GM21423 (cell line): ENCODE measurements at regions not wholly inside any gene's neighbourhood (a gene's known extent, or its start where the extent isn't known, plus 50 kb on each side); places are given as distances from the start of the nearest gene placed in this dataset.
"Not testable (repeated sequence)": the region's sequence is repeated elsewhere in the genome, so short reads cannot be mapped to it uniquely, and the experiment has no call there.

Experiments
- ATAC-seq: cut with Tn5 transposase; IDR thresholded peaks from one replicate; pipeline ENCODE4 v1.9.1; 2021; ENCODE audit warnings: mild to moderate bottlenecking, moderate library complexity; ENCODE audit not compliant: unreplicated experiment

DNA sequence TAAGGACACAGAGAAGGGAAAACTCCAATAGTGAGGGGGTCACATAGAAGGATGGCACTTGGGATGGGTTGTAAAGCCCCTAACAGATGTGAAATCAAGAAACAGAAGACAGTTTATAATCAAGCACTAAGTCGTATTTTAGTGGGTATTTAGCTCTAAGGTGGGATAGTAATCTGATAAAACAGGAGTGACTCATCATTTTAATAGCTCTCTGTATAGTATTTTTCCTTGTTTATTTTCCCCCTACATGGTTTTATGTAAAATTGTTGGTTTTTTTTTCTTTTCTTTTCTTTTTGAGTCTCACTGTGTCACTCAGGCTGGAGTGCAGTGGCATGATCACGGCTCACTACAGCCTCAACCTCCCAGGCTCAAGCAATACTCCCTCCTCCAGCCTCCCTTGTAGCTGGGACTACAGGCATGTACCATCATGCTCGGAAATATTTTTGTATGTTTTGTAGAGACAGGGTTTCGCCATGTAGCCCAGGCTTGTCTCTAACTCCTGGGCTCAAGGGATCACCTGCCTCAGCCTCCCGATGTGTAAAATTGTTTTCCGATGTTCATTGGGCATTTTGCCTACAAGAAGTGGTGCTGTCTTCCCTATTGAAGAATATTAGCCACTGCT is 142.6 kb upstream of the SERPINE2 start:
- ATAC-seq = no peak

GRCh38 chr2:224180810-224181209 is 141.7 kb upstream of the SERPINE2 start:
- no peak for ATAC-seq

DNA sequence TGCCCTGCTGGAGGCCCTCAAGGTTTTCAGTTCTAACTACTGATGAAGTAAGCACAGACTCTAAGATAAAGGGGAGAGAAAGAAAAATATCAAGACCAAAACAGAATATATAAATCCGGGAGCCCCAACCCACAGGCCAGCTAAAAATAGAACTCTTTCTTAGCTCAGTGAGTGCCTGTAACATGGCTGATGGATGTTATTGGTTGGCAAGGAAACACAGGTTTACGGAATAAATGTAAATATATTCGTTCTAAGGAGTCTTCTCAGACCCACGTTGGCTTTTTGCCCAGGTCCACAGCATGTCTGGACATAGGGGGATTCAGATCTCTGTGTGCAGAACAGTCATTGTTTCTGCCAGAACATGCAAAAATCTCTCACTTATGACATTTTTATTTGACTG is 139.0 kb upstream of the SERPINE2 start:
- ATAC-seq = no peak

- ATAC-seq = no peak
Measured at GRCh38 chr2:224175538-224175937, 136.5 kb upstream of the SERPINE2 start.

DNA sequence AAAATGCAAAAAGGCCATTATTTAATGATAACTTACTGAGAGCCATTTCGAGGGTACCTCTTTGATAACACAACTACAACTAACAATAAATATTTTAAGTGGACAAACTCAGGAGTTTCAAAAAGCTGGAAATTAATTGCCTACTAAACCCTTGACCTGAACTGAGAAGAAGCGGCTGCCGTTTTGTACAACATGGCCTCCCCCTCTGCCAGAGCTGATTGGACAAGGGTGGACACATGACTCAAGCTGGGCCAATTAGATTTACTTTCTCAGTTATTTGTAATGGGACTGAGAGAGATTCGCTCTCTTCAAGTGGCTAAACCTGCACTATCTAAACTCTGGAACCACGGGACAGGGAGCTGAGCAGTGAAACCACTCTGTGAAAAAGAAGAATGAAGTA is 135.9 kb upstream of the SERPINE2 start:
- ATAC-seq = no peak

DNA sequence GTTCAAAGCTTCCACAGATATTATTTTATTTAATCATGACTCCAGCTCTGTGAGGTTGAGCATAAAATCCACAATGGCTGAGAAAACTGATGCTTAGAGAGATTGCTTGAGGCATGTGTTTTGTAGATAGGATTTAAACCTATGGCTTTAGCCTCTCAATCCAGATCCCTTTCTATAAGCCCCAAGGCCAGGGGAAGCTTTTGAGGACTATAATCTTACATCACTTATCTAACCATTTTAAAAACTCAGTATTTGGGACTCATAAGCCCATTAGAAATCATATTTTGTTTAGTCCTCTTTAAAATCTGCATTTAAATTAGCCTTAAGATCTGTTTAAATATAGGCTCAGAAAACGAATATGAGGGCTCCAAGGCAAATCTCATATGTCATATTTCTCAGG is 135.4 kb upstream of the SERPINE2 start:
- ATAC-seq = no peak

DNA sequence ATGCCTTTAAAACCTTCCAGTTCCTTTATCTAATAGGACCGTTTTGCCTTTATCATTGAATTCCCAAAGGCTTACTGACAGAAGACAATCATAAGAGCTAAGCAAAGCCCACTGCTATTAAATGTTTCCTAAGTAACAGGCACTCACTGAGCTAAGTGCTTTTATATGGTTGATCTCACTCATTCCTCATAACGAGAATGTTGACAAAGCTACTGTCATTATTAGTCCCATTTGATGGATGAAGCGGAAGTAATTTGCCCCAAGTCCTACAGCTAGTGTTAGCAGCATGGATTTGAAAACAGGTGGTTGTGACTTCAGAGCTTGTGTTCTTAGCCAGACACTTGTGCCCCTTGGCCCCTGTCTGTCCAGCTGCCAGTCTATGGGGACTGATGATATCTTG is 134.8 kb upstream of the SERPINE2 start:
- no peak for ATAC-seq

GRCh38 chr2:224173210-224173609 is 134.1 kb upstream of the SERPINE2 start:
- no peak for ATAC-seq

DNA sequence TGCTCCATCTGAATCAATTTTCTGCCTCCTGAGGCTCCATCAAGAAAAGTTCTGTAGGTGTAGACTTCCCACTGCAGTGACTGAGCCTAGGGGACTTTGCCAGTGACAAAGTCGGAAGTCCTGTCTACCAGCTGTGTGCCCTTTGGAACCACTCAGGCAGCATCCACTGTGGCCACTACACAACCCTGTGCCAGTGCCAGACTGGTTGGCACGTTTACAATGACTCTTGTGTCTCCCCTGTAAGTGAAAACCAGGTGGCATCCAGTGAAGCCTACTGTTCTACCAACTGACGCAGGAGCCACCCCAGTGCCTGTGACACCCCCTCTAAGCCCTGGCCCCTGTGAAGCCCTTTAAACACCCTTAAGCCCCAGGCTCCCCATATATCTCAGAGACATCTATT is 132.1 kb upstream of the SERPINE2 start:
- no peak for ATAC-seq

GRCh38 chr2:224169847-224170246 is 130.8 kb upstream of the SERPINE2 start:
- ATAC-seq = no peak

DNA sequence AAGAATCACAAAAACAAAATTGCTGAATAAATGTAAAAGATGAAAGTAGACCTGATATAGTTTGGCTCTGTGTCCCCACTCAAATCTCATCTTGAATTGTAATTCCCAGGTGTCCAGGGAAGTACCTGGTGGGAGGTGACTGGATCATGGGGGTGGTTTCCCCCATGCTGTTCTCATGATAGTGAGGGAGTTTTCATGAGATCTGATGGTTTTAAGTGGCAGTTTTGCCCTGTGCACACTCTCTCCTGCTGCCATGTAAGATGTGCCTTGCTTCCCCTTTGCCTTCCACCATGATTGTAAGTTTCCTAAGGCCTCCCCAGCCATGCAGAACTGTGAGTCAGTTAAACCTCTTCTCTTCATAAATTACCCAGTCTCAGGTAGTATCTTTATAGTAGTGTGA is 128.7 kb upstream of the SERPINE2 start:
- ATAC-seq = not testable (repeated sequence)

- no peak for ATAC-seq
Measured at GRCh38 chr2:224166654-224167053, 127.6 kb upstream of the SERPINE2 start.

DNA sequence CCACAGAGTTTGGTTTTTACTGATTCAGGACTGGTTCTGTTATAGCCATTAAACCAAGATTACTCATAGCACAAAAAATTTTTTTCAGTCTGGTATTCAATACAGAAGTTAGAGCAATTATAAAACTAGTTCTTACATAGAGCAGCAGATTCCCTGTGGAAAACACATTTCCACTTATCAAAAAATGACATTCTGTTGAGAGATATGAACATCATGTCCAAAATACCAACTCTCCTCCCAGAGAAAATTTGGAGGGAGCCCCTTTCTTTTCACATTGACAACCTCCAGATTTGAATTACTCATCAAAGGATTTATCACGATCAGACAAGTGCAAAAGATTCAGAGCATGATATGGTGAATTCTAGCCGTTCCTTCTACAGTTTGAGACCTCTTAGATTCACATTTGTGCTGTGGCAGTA is 126.8 kb upstream of the SERPINE2 start:
- no peak for ATAC-seq

GRCh38 chr2:224163566-224164307 is 124.7 kb upstream of the SERPINE2 start:
- ATAC-seq = no peak

- ATAC-seq = no peak
Measured at GRCh38 chr2:224162122-224162521, 123.0 kb upstream of the SERPINE2 start.

DNA sequence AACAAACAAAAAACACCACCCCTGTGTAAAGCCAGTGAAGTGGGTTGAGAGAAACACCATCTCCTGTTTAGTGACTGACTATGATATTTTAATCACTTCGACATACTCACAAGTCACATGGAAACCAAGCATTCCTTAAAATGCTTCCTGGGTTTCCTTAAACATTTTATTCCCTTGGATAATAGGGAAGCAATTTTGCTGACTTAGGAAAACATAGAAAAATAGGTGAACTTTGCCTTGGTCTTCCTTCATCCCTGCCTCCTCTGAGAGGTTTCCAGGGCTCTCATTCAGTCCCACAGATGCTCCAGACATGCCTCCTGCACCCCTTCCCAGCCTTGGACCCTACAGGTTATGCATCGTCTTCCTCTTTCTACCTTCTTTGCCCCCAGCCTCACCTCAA is 122.6 kb upstream of the SERPINE2 start:
- no peak for ATAC-seq

DNA sequence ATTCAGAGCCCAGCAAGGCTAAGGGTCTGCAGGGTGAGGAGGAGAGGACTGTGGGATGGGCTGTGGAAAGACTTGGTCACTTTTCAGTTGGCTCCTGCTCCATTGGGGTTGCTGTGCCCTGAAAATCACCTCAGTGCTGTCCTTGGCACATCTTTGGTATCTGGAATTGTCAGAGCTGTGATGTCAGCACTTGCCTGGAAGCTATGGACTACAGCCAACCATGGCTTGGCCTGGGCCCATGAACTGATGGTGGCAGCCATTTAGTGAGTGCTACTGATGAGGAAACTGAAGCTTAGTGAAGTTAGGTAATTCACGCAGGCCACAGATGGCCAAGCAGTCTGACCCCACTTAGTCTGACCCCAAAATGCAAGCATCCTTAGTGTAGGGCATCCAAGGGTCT is 121.8 kb upstream of the SERPINE2 start:
- no peak for ATAC-seq

DNA sequence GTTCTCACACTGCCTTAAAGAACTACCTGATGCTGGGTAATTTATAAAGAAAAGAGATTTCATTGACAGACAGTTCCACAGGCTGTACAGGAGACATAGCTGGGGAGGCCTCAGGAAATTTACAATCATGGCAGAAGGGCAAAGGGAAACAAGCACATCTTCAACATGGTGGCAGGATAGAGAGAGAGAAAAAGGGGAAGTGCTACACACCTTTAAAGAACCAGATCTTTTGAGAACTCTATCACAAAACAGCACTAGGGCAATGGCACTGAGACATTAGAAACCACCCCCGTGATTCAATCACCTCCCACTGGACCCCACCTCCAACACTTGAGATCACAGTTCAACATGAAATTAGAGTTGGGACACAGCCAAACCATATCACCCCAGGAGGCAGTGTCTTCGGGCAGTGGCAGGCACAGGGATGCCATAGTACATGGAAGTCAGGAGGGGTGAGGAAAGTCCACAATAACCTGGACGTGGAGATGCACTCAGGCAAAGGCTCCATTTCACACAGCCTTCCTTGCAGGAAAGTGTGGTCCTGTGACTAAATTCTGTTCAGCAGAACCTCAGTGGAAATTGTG is 120.4 kb upstream of the SERPINE2 start:
- no peak for ATAC-seq

DNA sequence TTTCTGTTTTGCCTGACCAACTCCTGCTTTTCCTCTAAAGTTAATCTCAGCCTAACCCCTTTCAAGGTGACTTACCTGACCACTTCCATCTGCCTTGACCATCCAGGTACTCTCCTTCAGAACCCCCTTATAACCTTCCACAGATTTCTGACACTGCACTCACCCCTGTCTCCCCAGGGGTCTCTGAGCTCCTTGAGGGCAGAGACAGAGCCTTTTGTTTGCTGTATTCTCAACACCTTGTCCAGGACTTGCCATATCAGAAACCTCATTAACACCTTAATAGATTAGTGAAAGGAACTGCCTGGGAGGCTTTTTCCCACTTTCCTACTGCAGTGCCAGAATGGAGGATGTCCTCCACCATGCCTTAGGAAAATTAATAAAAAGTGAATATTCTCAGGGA is 119.7 kb upstream of the SERPINE2 start:
- no peak for ATAC-seq

DNA sequence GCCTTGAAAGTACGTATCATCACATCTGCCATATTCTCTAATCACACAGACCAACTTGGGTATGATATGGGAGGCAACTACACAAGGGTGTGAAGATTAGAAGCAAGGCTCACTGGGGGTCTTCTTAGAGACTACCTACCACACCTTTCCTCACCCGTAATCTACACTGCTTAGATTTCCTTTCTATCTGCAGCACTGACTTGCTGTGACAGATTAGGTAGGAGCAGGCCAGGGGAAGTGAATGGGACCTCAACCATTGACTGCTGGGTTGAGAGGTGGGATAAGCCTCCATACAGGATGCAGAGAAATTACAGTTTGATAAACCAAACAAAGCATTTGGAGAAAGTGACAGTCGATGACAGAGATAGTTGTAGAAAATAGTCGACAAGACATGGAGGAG is 119.0 kb upstream of the SERPINE2 start:
- ATAC-seq = no peak

GRCh38 chr2:224157655-224158054 is 118.6 kb upstream of the SERPINE2 start:
- ATAC-seq = no peak

DNA sequence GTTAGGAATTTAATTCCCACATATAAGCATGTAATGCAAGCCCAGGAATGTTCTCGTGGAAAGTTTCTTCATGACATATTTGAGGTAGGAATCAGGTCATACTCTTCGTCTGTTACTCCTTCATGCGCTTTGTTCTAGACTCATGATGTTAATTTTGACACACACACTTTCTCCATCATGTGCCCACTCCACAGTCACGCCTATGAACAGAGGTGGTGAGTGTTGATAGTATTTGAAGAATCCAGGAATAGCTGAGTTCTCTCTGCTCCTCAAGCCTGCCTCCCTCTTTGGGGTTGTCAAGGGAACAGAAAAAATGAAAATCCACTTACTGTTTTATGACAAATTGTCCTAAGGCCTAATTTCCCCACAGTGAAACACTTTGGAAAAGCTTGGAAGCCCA is 117.3 kb upstream of the SERPINE2 start:
- ATAC-seq = no peak
